HEK293T (cell line): ENCODE measurements at regions not wholly inside any gene's neighbourhood (a gene's known extent, or its start where the extent isn't known, plus 50 kb on each side); places are given as distances from the start of the nearest gene placed in this dataset.

ENCODE experiments used
- FOXK2 ChIP-seq: fragments of 450-650 bp; IDR thresholded peaks from 2 replicates; pipeline ENCODE4 v1.6.1; 2016; ENCODE audit warnings: mild to moderate bottlenecking
- FOXM1 ChIP-seq: fragments of 450-650 bp; IDR thresholded peaks from 2 replicates; pipeline ENCODE4 v1.6.1; 2017; ENCODE audit warnings: mild to moderate bottlenecking, borderline replicate concordance
- TARDBP ChIP-seq: fragments of 450-650 bp; IDR thresholded peaks from 2 replicates; pipeline ENCODE4 v1.6.1; 2016
- ZNF384 ChIP-seq: fragments of 450-650 bp; IDR thresholded peaks from 2 replicates; pipeline ENCODE4 v1.6.1; 2016

GRCh38 chr3:159911664-159912037 lies 77.0 kb upstream of the IL12A start:
- TF ChIP-seq TARDBP = no peak
- no peak for TF ChIP-seq ZNF384
- TF ChIP-seq FOXK2 = no peak
- TF ChIP-seq FOXM1 = no peak
